HG02798 (cell line): ENCODE measurements at regions not wholly inside any gene's neighbourhood (a gene's known extent, or its start where the extent isn't known, plus 50 kb on each side); places are given as distances from the start of the nearest gene placed in this dataset.
"Not testable (repeated sequence)": the region's sequence is repeated elsewhere in the genome, so short reads cannot be mapped to it uniquely, and the experiment has no call there.

Source experiments
- ATAC-seq: cut with Tn5 transposase; IDR thresholded peaks from one replicate; pipeline ENCODE4 v1.9.1; 2021; ENCODE audit warnings: mild to moderate bottlenecking; ENCODE audit not compliant: unreplicated experiment, poor library complexity

GRCh38 chr4:186953599-186954260 lies 230.1 kb upstream of the FAT1 start:
- ATAC-seq = no peak

- no peak for ATAC-seq
These were observed 230.9 kb upstream of the FAT1 start for GRCh38 chr4:186954509-186954908.

GRCh38 chr4:186954956-186955355 lies 231.3 kb upstream of the FAT1 start:
- ATAC-seq = no peak

GRCh38 chr4:186957952-186958555 lies 234.4 kb upstream of the FAT1 start:
- no peak for ATAC-seq

GRCh38 chr4:186958726-186959350 lies 235.2 kb upstream of the FAT1 start:
- ATAC-seq = no peak

GRCh38 chr4:186979961-186980745 lies 256.5 kb upstream of the FAT1 start:
- ATAC-seq = no peak

- ATAC-seq = no peak
These were observed 257.5 kb upstream of the FAT1 start for GRCh38 chr4:186981161-186981560.

- no peak for ATAC-seq
These were observed 258.5 kb upstream of the FAT1 start for GRCh38 chr4:186982160-186982559.

- no peak for ATAC-seq
These were observed 260.5 kb upstream of the FAT1 start for GRCh38 chr4:186984105-186984644.

GRCh38 chr4:186999686-187000085 lies 276.0 kb upstream of the FAT1 start:
- no peak for ATAC-seq

- ATAC-seq = no peak
These were observed 276.6 kb upstream of the FAT1 start for GRCh38 chr4:187000281-187000680.

GRCh38 chr4:187002133-187002532 lies 278.5 kb upstream of the FAT1 start:
- ATAC-seq = not testable (repeated sequence)

- no peak for ATAC-seq
These were observed 281.0 kb upstream of the FAT1 start for GRCh38 chr4:187004628-187005027.

- no peak for ATAC-seq
These were observed 282.5 kb upstream of the FAT1 start for GRCh38 chr4:187006189-187006618.

GRCh38 chr4:187010052-187010451 lies 286.4 kb upstream of the FAT1 start:
- no peak for ATAC-seq

GRCh38 chr4:187016101-187016500 lies 292.4 kb upstream of the FAT1 start:
- ATAC-seq = no peak

GRCh38 chr4:187017147-187017546 lies 293.5 kb upstream of the FAT1 start:
- no peak for ATAC-seq

GRCh38 chr4:187019896-187020295 lies 296.2 kb upstream of the FAT1 start:
- no peak for ATAC-seq

GRCh38 chr4:187020676-187021075 lies 297.0 kb upstream of the FAT1 start:
- ATAC-seq = no peak

- no peak for ATAC-seq
These were observed 298.0 kb upstream of the FAT1 start for GRCh38 chr4:187021436-187022205.
